Body of pancreas (tissue), 4 donors: ENCODE measurements at regions not wholly inside any gene's neighbourhood (a gene's known extent, or its start where the extent isn't known, plus 50 kb on each side); places are given as distances from the start of the nearest gene placed in this dataset.

Source experiments
- ATAC-seq: fragments of 150-250 bp; one replicate; pipeline ENCODE4 v1.9.1; 2016
- DNase-seq, 4 donors: peaks; one replicate each; pipeline ENCODE4 v3.0.0-alpha.2; 2019
- H3K27ac ChIP-seq, 4 donors: fragments of 200-600 bp; sonication (generic); 1 replicate in 3 of 4; 2 replicates in 1 of 4; pipeline versions ENCODE4 v1.5.1 to v1.6.1; 2016 to 2019; ENCODE audit warnings: mild to moderate bottlenecking in 1 of 4, mixed read lengths in 1 of 4, moderate library complexity in 1 of 4
- H3K27me3 ChIP-seq, 2 donors: fragments of 200-600 bp; sonication (generic); one replicate each; pipeline ENCODE4 v1.6.0; 2016; ENCODE audit warnings: mild to moderate bottlenecking in 1 of 2
- H3K36me3 ChIP-seq, 2 donors: fragments of 200-600 bp; sonication (generic); replicated peaks in 1 of 2; 2 replicates each; pipeline ENCODE4 v1.5.1; 2016; ENCODE audit warnings: low read depth in 2 of 2; ENCODE audit not compliant: insufficient read depth in 1 of 2
- H3K4me1 ChIP-seq: fragments of 200-600 bp; sonication (generic); one replicate; pipeline ENCODE4 v1.6.0; 2016
- H3K4me3 ChIP-seq, 2 donors: fragments of 200-600 bp; sonication (generic); 1 replicate in 1 of 2; 2 replicates in 1 of 2; pipeline ENCODE4 v1.5.1; 2016 to 2019
- H3K9me3 ChIP-seq, 3 donors: fragments of 200-600 bp; sonication (generic); 1 replicate in 2 of 3; 2 replicates in 1 of 3; pipeline ENCODE4 v1.5.1; 2016
- POLR2A ChIP-seq, 3 donors: fragments of 450-650 bp; IDR thresholded peaks; one replicate each; pipeline ENCODE4 v1.6.1; 2016; ENCODE audit warnings: antibody characterized with exemption in 3 of 3, mild to moderate bottlenecking in 2 of 3
- WGBS, 2 donors: methylation state at CpG; one replicate each; pipeline ENCODE4 v1.1.5; 2017; 5-methylcytosine and 5-hydroxymethylcytosine counted together
- intact Hi-C: fragments of 100-400 bp; cut with DNase I; formaldehyde crosslinking; loops from one replicate; pipeline ENCODE4 v1.15.1; 2023
- TF ChIP-seq, protein P1 (sequence below), 7 experiments: fragments of 450-650 bp in 4 of 7; fragments of 200-600 bp in 3 of 7; sonication (generic) in 3 of 7; IDR thresholded peaks; one replicate each; pipeline ENCODE4 v1.5.1; 2016 to 2019; ENCODE audit warnings: antibody characterized with exemption in 7 of 7

DNA sequence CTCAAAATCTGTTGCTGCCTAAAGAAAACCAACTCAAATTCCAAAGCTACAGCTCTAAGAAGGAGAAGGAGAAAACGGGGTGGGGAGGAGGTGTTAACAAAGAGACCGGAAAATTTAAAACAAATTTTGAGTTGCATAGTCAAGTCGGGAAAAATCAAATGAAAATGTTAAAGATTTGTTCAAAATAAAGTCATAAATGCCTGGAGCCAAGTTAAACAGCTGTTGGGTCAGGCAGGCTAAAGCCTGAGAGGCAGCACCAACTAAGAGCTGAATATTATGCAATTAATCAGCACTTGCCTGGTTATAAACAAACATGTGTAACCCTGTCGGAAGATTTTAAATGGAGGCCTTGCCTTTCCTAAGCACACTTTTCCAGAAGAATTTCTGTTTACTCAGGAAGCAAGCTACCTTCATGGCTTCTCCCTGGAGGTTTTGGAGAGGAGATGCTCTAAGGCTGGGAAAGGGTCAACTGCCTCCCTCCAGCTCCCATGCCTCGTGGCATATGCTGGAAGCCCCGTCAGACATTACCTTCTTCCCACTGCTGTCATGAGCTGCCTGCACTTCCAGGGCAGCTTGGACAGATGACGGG lies 270.5 kb downstream of the DMRT2 start:
- no peak overlapping the region for H3K27ac ChIP-seq
- intact Hi-C loops = no loop called here
- WGBS, 2 donors = 27 to 29% methylated on average over 6 to 7 of the region's 7 CpGs
- no peaks in the 10 kb centered on the region for H3K27me3 ChIP-seq
- DNase-seq (no peak), ATAC-seq (no peak)
- no peaks in the 10 kb centered on the region for H3K4me1 ChIP-seq
- TF ChIP-seq POLR2A (IDR thresholded peaks at IDR 0.05) = no peak
- TF ChIP-seq, protein P1, sequence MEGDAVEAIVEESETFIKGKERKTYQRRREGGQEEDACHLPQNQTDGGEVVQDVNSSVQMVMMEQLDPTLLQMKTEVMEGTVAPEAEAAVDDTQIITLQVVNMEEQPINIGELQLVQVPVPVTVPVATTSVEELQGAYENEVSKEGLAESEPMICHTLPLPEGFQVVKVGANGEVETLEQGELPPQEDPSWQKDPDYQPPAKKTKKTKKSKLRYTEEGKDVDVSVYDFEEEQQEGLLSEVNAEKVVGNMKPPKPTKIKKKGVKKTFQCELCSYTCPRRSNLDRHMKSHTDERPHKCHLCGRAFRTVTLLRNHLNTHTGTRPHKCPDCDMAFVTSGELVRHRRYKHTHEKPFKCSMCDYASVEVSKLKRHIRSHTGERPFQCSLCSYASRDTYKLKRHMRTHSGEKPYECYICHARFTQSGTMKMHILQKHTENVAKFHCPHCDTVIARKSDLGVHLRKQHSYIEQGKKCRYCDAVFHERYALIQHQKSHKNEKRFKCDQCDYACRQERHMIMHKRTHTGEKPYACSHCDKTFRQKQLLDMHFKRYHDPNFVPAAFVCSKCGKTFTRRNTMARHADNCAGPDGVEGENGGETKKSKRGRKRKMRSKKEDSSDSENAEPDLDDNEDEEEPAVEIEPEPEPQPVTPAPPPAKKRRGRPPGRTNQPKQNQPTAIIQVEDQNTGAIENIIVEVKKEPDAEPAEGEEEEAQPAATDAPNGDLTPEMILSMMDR (IDR thresholded peaks at IDR 0.05) = no peak
- no peak overlapping the region for H3K4me3 ChIP-seq
- no peaks in the 10 kb centered on the region for H3K36me3 ChIP-seq
- no peaks in the 10 kb centered on the region for H3K9me3 ChIP-seq

DNA sequence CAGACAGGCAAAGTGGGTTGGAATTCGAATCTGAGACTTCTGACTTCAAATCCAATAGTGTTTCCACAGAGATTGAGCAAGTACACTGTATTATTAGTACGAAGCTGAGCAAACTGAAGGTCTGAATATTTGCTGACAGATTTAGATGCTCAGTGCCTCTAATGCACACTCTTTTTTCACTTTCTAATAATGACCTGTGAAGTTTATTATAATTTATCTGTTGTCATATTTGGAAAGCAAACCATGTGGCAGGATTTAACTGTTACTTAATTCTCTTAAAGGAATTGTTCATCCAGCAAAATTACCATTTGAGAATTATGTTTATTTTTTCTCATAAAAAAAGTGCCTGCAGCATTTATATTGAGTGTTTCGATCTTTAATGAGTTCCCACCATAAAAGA lies 277.3 kb downstream of the DMRT2 start:
- no peaks in the 10 kb centered on the region for H3K4me1 ChIP-seq
- ATAC-seq = no peak
- H3K27ac ChIP-seq = no peak overlapping the region
- no peaks in the 10 kb centered on the region for H3K36me3 ChIP-seq
- WGBS, 2 donors = 64 to 66% methylated on average over 3 of the region's 3 CpGs
- DNase-seq = no peak
- intact Hi-C loops = no loop called here
- H3K27me3 ChIP-seq = no peaks in the 10 kb centered on the region
- H3K4me3 ChIP-seq = no peak overlapping the region
- no peaks in the 10 kb centered on the region for H3K9me3 ChIP-seq
- TF ChIP-seq, protein P1 (IDR thresholded peaks at IDR 0.05) = no peak
- TF ChIP-seq POLR2A (IDR thresholded peaks at IDR 0.05) = no peak

GRCh38 chr9:1328341-1328740 lies 278.2 kb downstream of the DMRT2 start:
- ATAC-seq (no peak), DNase-seq (no peak)
- Histone ChIP-seq H3K4me1 (no peaks in the 10 kb centered on the region), H3K36me3 (no peaks in the 10 kb centered on the region), H3K27ac (no peak overlapping the region), H3K27me3 (no peaks in the 10 kb centered on the region), H3K4me3 (no peak overlapping the region), H3K9me3 (no peaks in the 10 kb centered on the region)
- 76 to 77% methylated on average over 4 of the region's 4 CpGs for WGBS, 2 donors
- no peak for TF ChIP-seq POLR2A (IDR thresholded peaks at IDR 0.05)
- intact Hi-C loops = no loop called here

- ATAC-seq = no peak
- intact Hi-C loops = no loop called here
- Histone ChIP-seq H3K27me3 (no peaks in the 10 kb centered on the region), H3K4me1 (no peaks in the 10 kb centered on the region), H3K27ac (no peak overlapping the region), H3K36me3 (no peaks in the 10 kb centered on the region), H3K4me3 (no peak overlapping the region), H3K9me3 (no peaks in the 10 kb centered on the region)
- no peak for TF ChIP-seq POLR2A (IDR thresholded peaks at IDR 0.05)
- TF ChIP-seq, protein P1 (IDR thresholded peaks at IDR 0.05) = no peak
- DNase-seq = no peak
These were observed 281.4 kb downstream of the DMRT2 start for GRCh38 chr9:1331546-1332038.

DNA sequence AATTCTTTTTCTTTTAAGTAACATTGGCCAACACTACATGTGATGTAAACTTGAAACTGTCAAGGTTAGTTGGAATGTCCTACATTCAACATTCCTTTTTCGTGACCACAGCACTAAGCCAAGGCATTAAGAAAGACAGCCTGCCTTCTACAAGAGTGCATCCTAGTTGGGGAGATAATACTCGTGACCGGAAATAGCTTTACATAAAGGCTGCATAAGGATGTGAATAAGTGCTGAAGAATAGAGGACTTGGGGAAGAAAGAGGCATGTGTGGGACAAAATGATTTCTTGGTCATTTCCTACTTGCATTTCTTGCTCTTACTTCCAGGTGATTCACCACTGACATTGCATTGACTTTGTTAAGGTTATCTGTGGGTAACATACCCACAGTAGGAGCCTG lies 282.0 kb downstream of the DMRT2 start:
- DNase-seq (no peak), ATAC-seq (no peak)
- H3K4me1 ChIP-seq = no peaks in the 10 kb centered on the region
- no peak overlapping the region for H3K27ac ChIP-seq
- H3K27me3 ChIP-seq = no peaks in the 10 kb centered on the region
- 50 to 61% methylated on average over 3 of the region's 3 CpGs for WGBS, 2 donors
- no peaks in the 10 kb centered on the region for H3K9me3 ChIP-seq
- intact Hi-C loops = no loop called here
- TF ChIP-seq POLR2A (IDR thresholded peaks at IDR 0.05) = no peak
- TF ChIP-seq, protein P1 (IDR thresholded peaks at IDR 0.05) = no peak
- no peaks in the 10 kb centered on the region for H3K36me3 ChIP-seq
- H3K4me3 ChIP-seq = no peak overlapping the region
